ENCODE measurements at regions not wholly inside any gene's neighbourhood (a gene's known extent, or its start where the extent isn't known, plus 50 kb on each side); places are given as distances from the start of the nearest gene placed in this dataset.
A peak's percentile ranks its signal among the peaks of the same experiment; 100 is the strongest.

DNA sequence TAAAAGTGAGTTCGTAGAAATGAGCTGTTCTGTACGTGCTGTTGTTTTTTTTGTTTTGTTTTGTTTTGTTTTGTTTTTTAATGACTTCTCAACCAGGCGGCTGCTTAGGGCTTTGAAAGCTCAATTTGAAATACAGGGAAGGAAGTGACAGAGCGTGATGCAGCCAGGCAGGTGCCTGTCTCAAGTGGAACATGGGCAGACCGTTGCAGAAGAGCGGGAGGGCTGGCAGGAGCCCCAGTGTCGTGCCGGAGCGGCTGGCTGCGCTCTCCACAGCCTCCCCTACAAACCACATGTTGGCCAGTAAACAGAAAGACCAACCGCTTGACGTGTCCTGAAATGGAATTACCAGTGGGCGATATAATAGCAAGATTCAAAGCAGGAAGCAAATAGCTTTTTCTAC lies 164.9 kb upstream of the RREB1 start:
- Mint-ChIP-seq H3K27me3 (ENCODE audit: low read depth in 3 of 3) (peaks cover 0 to 3% (median 1%) of the 10 kb centered on the region in 3 donors), H3K36me3 (no peaks in the 10 kb centered on the region), H3K4me3 (peak overlapping the region; percentile 84 to 91), H3K4me1 (peaks cover 17% of the 10 kb centered on the region), H3K9me3 (peaks cover 0 to 5% (median 0%) of the 10 kb centered on the region in 7 donors), H3K27ac (peak overlapping the region in 6 of 7 donors; percentile 4 to 92 (median 71))
- peak overlapping the region; percentile 66 for H2AFZ ChIP-seq (ENCODE audit: insufficient read depth, low read depth, low read length, poor library complexity, severe bottlenecking)
- no peaks in the 10 kb centered on the region for H3K9me3 ChIP-seq (replicated peaks in 1 of 2; ENCODE audit: control insufficient read depth in 1 of 2, insufficient read depth in 1 of 2, low read length in 2 of 2)
- H3K4me3 ChIP-seq (replicated peaks in 1 of 3; ENCODE audit: low read depth in 2 of 3, low read length in 3 of 3), result peak overlapping the region in 2 of 3 experiments; percentile 7 to 59
- peak overlapping the region; percentile 1 for H3K9ac ChIP-seq (ENCODE audit: insufficient read depth, low read length, poor library complexity, severe bottlenecking)
- peaks cover 10 to 14% of the 10 kb centered on the region in 2 donors for H3K4me1 ChIP-seq (ENCODE audit: control insufficient read depth in 1 of 2, insufficient read depth in 2 of 2, low read length in 2 of 2)
- H4K20me1 ChIP-seq (ENCODE audit: insufficient read depth, low read length), result no peaks in the 10 kb centered on the region
- H3K27me3 ChIP-seq (ENCODE audit: control insufficient read depth in 2 of 2, insufficient read depth in 2 of 2, low read length in 2 of 2), result no peaks in the 10 kb centered on the region
- no peaks in the 10 kb centered on the region for H3K79me2 ChIP-seq (ENCODE audit: insufficient read depth, low read length)
- H3K27ac ChIP-seq (ENCODE audit: low read depth in 1 of 2, low read length in 2 of 2), result peak overlapping the region in 1 of 2 donors; percentile 22
- WGBS (ENCODE audit: insufficient coverage), result 0% methylated on average over 7 of the region's 13 CpGs
- H3K36me3 ChIP-seq (replicated peaks in 1 of 2; ENCODE audit: control insufficient read depth in 1 of 2, insufficient read depth in 2 of 2, low read length in 2 of 2), result no peaks in the 10 kb centered on the region
- intact Hi-C loops (cut with micrococcal nuclease), result no loop called here
- peak overlapping the region; percentile 68 for H3K4me2 ChIP-seq (replicated peaks; ENCODE audit: extremely low read depth, low read length, poor library complexity, severe bottlenecking)
- TF ChIP-seq, protein P1, sequence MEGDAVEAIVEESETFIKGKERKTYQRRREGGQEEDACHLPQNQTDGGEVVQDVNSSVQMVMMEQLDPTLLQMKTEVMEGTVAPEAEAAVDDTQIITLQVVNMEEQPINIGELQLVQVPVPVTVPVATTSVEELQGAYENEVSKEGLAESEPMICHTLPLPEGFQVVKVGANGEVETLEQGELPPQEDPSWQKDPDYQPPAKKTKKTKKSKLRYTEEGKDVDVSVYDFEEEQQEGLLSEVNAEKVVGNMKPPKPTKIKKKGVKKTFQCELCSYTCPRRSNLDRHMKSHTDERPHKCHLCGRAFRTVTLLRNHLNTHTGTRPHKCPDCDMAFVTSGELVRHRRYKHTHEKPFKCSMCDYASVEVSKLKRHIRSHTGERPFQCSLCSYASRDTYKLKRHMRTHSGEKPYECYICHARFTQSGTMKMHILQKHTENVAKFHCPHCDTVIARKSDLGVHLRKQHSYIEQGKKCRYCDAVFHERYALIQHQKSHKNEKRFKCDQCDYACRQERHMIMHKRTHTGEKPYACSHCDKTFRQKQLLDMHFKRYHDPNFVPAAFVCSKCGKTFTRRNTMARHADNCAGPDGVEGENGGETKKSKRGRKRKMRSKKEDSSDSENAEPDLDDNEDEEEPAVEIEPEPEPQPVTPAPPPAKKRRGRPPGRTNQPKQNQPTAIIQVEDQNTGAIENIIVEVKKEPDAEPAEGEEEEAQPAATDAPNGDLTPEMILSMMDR (IDR thresholded peaks at IDR 0.05), result no peak
- DNase-seq, result peak; percentile 56 to 66 (median 62)

GRCh38 chr6:6943421-6943820 lies 164.3 kb upstream of the RREB1 start:
- no peaks in the 10 kb centered on the region for H3K36me3 ChIP-seq (replicated peaks in 1 of 2; ENCODE audit: control insufficient read depth in 1 of 2, insufficient read depth in 2 of 2, low read length in 2 of 2)
- Mint-ChIP-seq H3K27me3 (ENCODE audit: low read depth in 3 of 3) (peaks cover 0 to 3% (median 1%) of the 10 kb centered on the region in 3 donors), H3K27ac (peak overlapping the region in 1 of 7 donors; percentile 92), H3K36me3 (no peaks in the 10 kb centered on the region), H3K4me1 (peaks cover 17% of the 10 kb centered on the region), H3K9me3 (peaks cover 0 to 5% (median 0%) of the 10 kb centered on the region in 7 donors), H3K4me3 (peak overlapping the region; percentile 84 to 91)
- H3K4me1 ChIP-seq (ENCODE audit: control insufficient read depth in 1 of 2, insufficient read depth in 2 of 2, low read length in 2 of 2), result peaks cover 10 to 14% of the 10 kb centered on the region in 2 donors
- no peak for DNase-seq
- no peaks in the 10 kb centered on the region for H3K9me3 ChIP-seq (replicated peaks in 1 of 2; ENCODE audit: control insufficient read depth in 1 of 2, insufficient read depth in 1 of 2, low read length in 2 of 2)
- no peak overlapping the region for H3K9ac ChIP-seq (ENCODE audit: insufficient read depth, low read length, poor library complexity, severe bottlenecking)
- H2AFZ ChIP-seq (ENCODE audit: insufficient read depth, low read depth, low read length, poor library complexity, severe bottlenecking), result peak overlapping the region; percentile 66
- WGBS (ENCODE audit: insufficient coverage), result no CpG with 5 or more reads among the region's 1 CpG
- TF ChIP-seq, protein P1 (IDR thresholded peaks at IDR 0.05), result no peak
- H3K27me3 ChIP-seq (ENCODE audit: control insufficient read depth in 2 of 2, insufficient read depth in 2 of 2, low read length in 2 of 2), result no peaks in the 10 kb centered on the region
- peak overlapping the region in 1 of 2 donors; percentile 22 for H3K27ac ChIP-seq (ENCODE audit: low read depth in 1 of 2, low read length in 2 of 2)
- no peaks in the 10 kb centered on the region for H3K79me2 ChIP-seq (ENCODE audit: insufficient read depth, low read length)
- peak overlapping the region in 1 of 3 experiments; percentile 59 for H3K4me3 ChIP-seq (replicated peaks in 1 of 3; ENCODE audit: low read depth in 2 of 3, low read length in 3 of 3)
- intact Hi-C loops (cut with micrococcal nuclease), result no loop called here
- peak overlapping the region; percentile 68 for H3K4me2 ChIP-seq (replicated peaks; ENCODE audit: extremely low read depth, low read length, poor library complexity, severe bottlenecking)
- no peaks in the 10 kb centered on the region for H4K20me1 ChIP-seq (ENCODE audit: insufficient read depth, low read length)

All from CD14-positive monocyte (primary cell).